HL-60 (cell line): ENCODE measurements at regions not wholly inside any gene's neighbourhood (a gene's known extent, or its start where the extent isn't known, plus 50 kb on each side); places are given as distances from the start of the nearest gene placed in this dataset.

Experiments used
- CTCF ChIP-seq: IDR thresholded peaks from one replicate; pipeline ENCODE4 v1.5.1; 2011; ENCODE audit warnings: low read length, control low read depth, inconsistent platforms; ENCODE audit not compliant: insufficient read depth
- GABPA ChIP-seq: IDR thresholded peaks from 2 replicates; pipeline ENCODE4 v1.6.1; 2012; ENCODE audit warnings: low read depth
- POLR2AphosphoS5 ChIP-seq: IDR thresholded peaks from 2 replicates; pipeline ENCODE4 v1.6.1; 2012; ENCODE audit warnings: low read depth
- REST ChIP-seq: IDR thresholded peaks from 2 replicates; pipeline ENCODE4 v1.6.1; 2012; ENCODE audit warnings: low read depth; ENCODE audit not compliant: insufficient replicate concordance
- SPI1 ChIP-seq: IDR thresholded peaks from 2 replicates; pipeline ENCODE4 v1.6.1; 2012; ENCODE audit warnings: low read depth, mild to moderate bottlenecking, borderline replicate concordance

- TF ChIP-seq POLR2AphosphoS5 (no peak), CTCF (no peak), REST (no peak), GABPA (no peak), SPI1 (no peak)
Observed at GRCh38 chr13:56501750-56502149, 639.0 kb upstream of the PRR20A start.
